Smooth muscle cell (in vitro differentiated cells): ENCODE measurements at regions not wholly inside any gene's neighbourhood (a gene's known extent, or its start where the extent isn't known, plus 50 kb on each side); places are given as distances from the start of the nearest gene placed in this dataset.

Experiments used
- DNase-seq: peaks from one replicate; lab custom pipeline; 2025; ENCODE audit not compliant: unreplicated experiment; lab: John Stamatoyannopoulos, UW
- H2AFZ ChIP-seq: fragments of 200-600 bp; sonication (generic); 2 replicates; pipeline ENCODE4 v1.6.0; 2016; ENCODE audit warnings: antibody characterized with exemption, low read depth, mild to moderate bottlenecking
- H3F3A ChIP-seq: fragments of 200-600 bp; sonication (generic); 2 replicates; pipeline ENCODE4 v1.6.0; 2017; ENCODE audit warnings: antibody characterized with exemption, low read depth
- H3K27ac ChIP-seq: fragments of 200-600 bp; sonication (generic); 2 replicates; pipeline ENCODE4 v1.5.1; 2016; ENCODE audit warnings: low read depth, mild to moderate bottlenecking
- H3K27me3 ChIP-seq: fragments of 200-600 bp; sonication (generic); 2 replicates; pipeline ENCODE4 v1.6.1; 2016; ENCODE audit warnings: low read depth, mild to moderate bottlenecking
- H3K36me3 ChIP-seq: fragments of 200-600 bp; sonication (generic); 2 replicates; pipeline ENCODE4 v1.5.1; 2016; ENCODE audit warnings: low read depth
- H3K4me1 ChIP-seq: fragments of 200-600 bp; sonication (generic); 2 replicates; pipeline ENCODE4 v1.5.1; 2016; ENCODE audit warnings: low read depth
- H3K4me2 ChIP-seq: fragments of 200-600 bp; sonication (generic); 2 replicates; pipeline ENCODE4 v1.6.0; 2016; ENCODE audit warnings: mild to moderate bottlenecking
- H3K4me3 ChIP-seq: fragments of 200-600 bp; sonication (generic); 2 replicates; pipeline ENCODE4 v1.5.1; 2016; ENCODE audit warnings: mild to moderate bottlenecking
- H3K79me2 ChIP-seq: fragments of 200-600 bp; sonication (generic); 2 replicates; pipeline ENCODE4 v1.6.0; 2016; ENCODE audit warnings: low read depth, mild to moderate bottlenecking
- H3K9ac ChIP-seq: fragments of 200-600 bp; sonication (generic); 2 replicates; pipeline ENCODE4 v1.6.0; 2016; ENCODE audit warnings: low read depth
- H3K9me3 ChIP-seq: fragments of 200-600 bp; sonication (generic); replicated peaks from 2 replicates; pipeline ENCODE4 v1.5.1; 2016; ENCODE audit warnings: low read depth
- H4K20me1 ChIP-seq: fragments of 200-600 bp; sonication (generic); 2 replicates; pipeline ENCODE4 v1.6.0; 2016; ENCODE audit warnings: low read depth
- CTCF ChIP-seq: fragments of 200-600 bp; sonication (generic); IDR thresholded peaks from 2 replicates; pipeline ENCODE4 v1.5.1; 2017; ENCODE audit warnings: borderline replicate concordance, mild to moderate bottlenecking, antibody characterized with exemption; ENCODE audit not compliant: insufficient read depth, poor library complexity, severe bottlenecking
- WGBS: methylation state at CpG from one replicate; pipeline ENCODE4 v1.1.7; 2016; ENCODE audit warnings: low lambda C conversion rate; 5-methylcytosine and 5-hydroxymethylcytosine counted together

DNA sequence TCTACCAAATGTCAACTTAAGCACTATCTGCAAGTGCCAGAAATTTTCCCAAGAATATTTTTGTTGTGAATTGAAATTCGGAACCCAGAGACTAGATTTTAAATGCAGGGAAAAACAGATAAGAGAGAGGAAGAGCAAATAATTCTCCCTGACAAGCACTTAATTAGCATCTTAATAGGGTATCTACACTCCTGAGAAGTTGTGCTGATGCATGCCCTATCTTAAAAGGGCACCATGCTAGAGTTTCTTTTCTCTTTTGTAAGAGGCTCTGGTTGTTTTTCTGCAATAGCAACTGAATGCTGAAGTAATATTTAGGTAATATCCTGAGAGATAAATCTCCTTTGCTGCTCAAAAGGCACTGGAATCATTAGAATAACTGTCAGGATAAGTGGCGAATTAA lies 139.9 kb upstream of the UGT8 start:
- Histone ChIP-seq H3K4me3 (no peak overlapping the region), H2AFZ (no peak overlapping the region), H3K4me2 (no peak overlapping the region), H3K36me3 (no peaks in the 10 kb centered on the region), H3K4me1 (no peaks in the 10 kb centered on the region), H3K9me3 (no peaks in the 10 kb centered on the region), H4K20me1 (no peaks in the 10 kb centered on the region), H3F3A (no peaks in the 10 kb centered on the region), H3K27me3 (no peaks in the 10 kb centered on the region), H3K9ac (no peak overlapping the region), H3K79me2 (no peaks in the 10 kb centered on the region), H3K27ac (no peak overlapping the region)
- 57% methylated on average over 2 of the region's 2 CpGs for WGBS
- DNase-seq: no peak
- no peak for TF ChIP-seq CTCF

- Histone ChIP-seq H3K27me3 (no peaks in the 10 kb centered on the region), H3K4me3 (no peak overlapping the region), H3K9me3 (no peaks in the 10 kb centered on the region), H3K9ac (no peak overlapping the region), H3K4me1 (no peaks in the 10 kb centered on the region), H3F3A (no peaks in the 10 kb centered on the region), H2AFZ (no peak overlapping the region), H3K79me2 (no peaks in the 10 kb centered on the region), H4K20me1 (no peaks in the 10 kb centered on the region), H3K36me3 (no peaks in the 10 kb centered on the region), H3K27ac (no peak overlapping the region), H3K4me2 (no peak overlapping the region)
- no peak for TF ChIP-seq CTCF
- WGBS: 78% methylated on average over 7 of the region's 7 CpGs
- DNase-seq: no peak
Observed at GRCh38 chr4:114464726-114465272, 133.8 kb upstream of the UGT8 start.

- 91% methylated on average over 1 of the region's 1 CpG for WGBS
- Histone ChIP-seq H3K79me2 (no peaks in the 10 kb centered on the region), H3K27me3 (no peaks in the 10 kb centered on the region), H3K4me1 (no peaks in the 10 kb centered on the region), H3K9ac (no peak overlapping the region), H3K27ac (no peak overlapping the region), H3K4me3 (no peak overlapping the region), H3K4me2 (no peak overlapping the region), H4K20me1 (no peaks in the 10 kb centered on the region), H2AFZ (no peak overlapping the region), H3K36me3 (no peaks in the 10 kb centered on the region), H3F3A (no peaks in the 10 kb centered on the region), H3K9me3 (no peaks in the 10 kb centered on the region)
- DNase-seq: no peak
- no peak for TF ChIP-seq CTCF
Observed at GRCh38 chr4:114465766-114466165, 132.8 kb upstream of the UGT8 start.

GRCh38 chr4:114466299-114466698 lies 132.3 kb upstream of the UGT8 start:
- no peaks in the 10 kb centered on the region for H3K4me1 ChIP-seq
- H3K27ac ChIP-seq: no peak overlapping the region
- H3K9ac ChIP-seq: no peak overlapping the region
- H4K20me1 ChIP-seq: no peaks in the 10 kb centered on the region
- no peak for DNase-seq
- no peaks in the 10 kb centered on the region for H3K9me3 ChIP-seq
- no peaks in the 10 kb centered on the region for H3F3A ChIP-seq
- no peak overlapping the region for H3K4me3 ChIP-seq
- no peak for TF ChIP-seq CTCF
- no peaks in the 10 kb centered on the region for H3K27me3 ChIP-seq
- H3K79me2 ChIP-seq: no peaks in the 10 kb centered on the region
- H2AFZ ChIP-seq: no peak overlapping the region
- no peak overlapping the region for H3K4me2 ChIP-seq
- 78% methylated on average over 1 of the region's 1 CpG for WGBS
- H3K36me3 ChIP-seq: no peaks in the 10 kb centered on the region
